ENCODE measurements at regions not wholly inside any gene's neighbourhood (a gene's known extent, or its start where the extent isn't known, plus 50 kb on each side); places are given as distances from the start of the nearest gene placed in this dataset.

GRCh38 chr14:84483072-84483420, 1046.9 kb upstream of the FLRT2 start:
- TF ChIP-seq, protein P1, sequence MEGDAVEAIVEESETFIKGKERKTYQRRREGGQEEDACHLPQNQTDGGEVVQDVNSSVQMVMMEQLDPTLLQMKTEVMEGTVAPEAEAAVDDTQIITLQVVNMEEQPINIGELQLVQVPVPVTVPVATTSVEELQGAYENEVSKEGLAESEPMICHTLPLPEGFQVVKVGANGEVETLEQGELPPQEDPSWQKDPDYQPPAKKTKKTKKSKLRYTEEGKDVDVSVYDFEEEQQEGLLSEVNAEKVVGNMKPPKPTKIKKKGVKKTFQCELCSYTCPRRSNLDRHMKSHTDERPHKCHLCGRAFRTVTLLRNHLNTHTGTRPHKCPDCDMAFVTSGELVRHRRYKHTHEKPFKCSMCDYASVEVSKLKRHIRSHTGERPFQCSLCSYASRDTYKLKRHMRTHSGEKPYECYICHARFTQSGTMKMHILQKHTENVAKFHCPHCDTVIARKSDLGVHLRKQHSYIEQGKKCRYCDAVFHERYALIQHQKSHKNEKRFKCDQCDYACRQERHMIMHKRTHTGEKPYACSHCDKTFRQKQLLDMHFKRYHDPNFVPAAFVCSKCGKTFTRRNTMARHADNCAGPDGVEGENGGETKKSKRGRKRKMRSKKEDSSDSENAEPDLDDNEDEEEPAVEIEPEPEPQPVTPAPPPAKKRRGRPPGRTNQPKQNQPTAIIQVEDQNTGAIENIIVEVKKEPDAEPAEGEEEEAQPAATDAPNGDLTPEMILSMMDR (IDR thresholded peaks at IDR 0.05) = no peak
- TF ChIP-seq POLR2AphosphoS5 (IDR thresholded peaks at IDR 0.05; ENCODE audit: low read depth, low read length) = no peak
- TF ChIP-seq SIN3A (IDR thresholded peaks at IDR 0.05; ENCODE audit: borderline replicate concordance, insufficient read depth, low read depth, low read length) = no peak
